ENCODE measurements at regions not wholly inside any gene's neighbourhood (a gene's known extent, or its start where the extent isn't known, plus 50 kb on each side); places are given as distances from the start of the nearest gene placed in this dataset.

- TF ChIP-seq SUZ12 (IDR thresholded peaks at IDR 0.05; ENCODE audit: extremely low read depth, insufficient read depth, insufficient read length) (no peak), YY1 (IDR thresholded peaks at IDR 0.05; ENCODE audit: insufficient read depth, insufficient read length) (no peak)
These were observed 1060.8 kb downstream of the FAT4 start for GRCh38 chr4:126375462-126376054.
